CD4-positive, alpha-beta T cell treated with Interleukin-1 beta for 1 hour (primary cell): ENCODE measurements at regions not wholly inside any gene's neighbourhood (a gene's known extent, or its start where the extent isn't known, plus 50 kb on each side); places are given as distances from the start of the nearest gene placed in this dataset.

Experiments
- DNase-seq, 2 donors: peaks; one replicate each; pipeline ENCODE4 v3.0.0-alpha.2; 2020 to 2022

GRCh38 chr5:30698217-30698616 lies 495.3 kb upstream of the CDH6 start:
- no peak for DNase-seq

GRCh38 chr5:30693326-30693725 lies 500.2 kb upstream of the CDH6 start:
- no peak for DNase-seq

GRCh38 chr5:30690931-30691330 lies 502.6 kb upstream of the CDH6 start:
- DNase-seq, result no peak

- DNase-seq, result no peak
Observed at GRCh38 chr5:30687461-30687860, 506.0 kb upstream of the CDH6 start.

- DNase-seq, result no peak
Observed at GRCh38 chr5:30686530-30686929, 507.0 kb upstream of the CDH6 start.

GRCh38 chr5:30676223-30676840 lies 517.2 kb upstream of the CDH6 start:
- DNase-seq, result no peak

- DNase-seq, result no peak
Observed at GRCh38 chr5:30667293-30667692, 526.2 kb upstream of the CDH6 start.

- no peak for DNase-seq
Observed at GRCh38 chr5:30663536-30663935, 530.0 kb upstream of the CDH6 start.

- no peak for DNase-seq
Observed at GRCh38 chr5:30662373-30662772, 531.1 kb upstream of the CDH6 start.

- no peak for DNase-seq
Observed at GRCh38 chr5:30661730-30662129, 531.8 kb upstream of the CDH6 start.

- no peak for DNase-seq
Observed at GRCh38 chr5:30659417-30659816, 534.1 kb upstream of the CDH6 start.

- no peak for DNase-seq
Observed at GRCh38 chr5:30650311-30650710, 543.2 kb upstream of the CDH6 start.

GRCh38 chr5:30638899-30639298 lies 554.6 kb upstream of the CDH6 start:
- no peak for DNase-seq

- DNase-seq, result no peak
Observed at GRCh38 chr5:30627945-30628344, 565.5 kb upstream of the CDH6 start.

- no peak for DNase-seq
Observed at GRCh38 chr5:30626557-30626956, 566.9 kb upstream of the CDH6 start.

GRCh38 chr5:30620481-30621085 lies 572.9 kb upstream of the CDH6 start:
- DNase-seq, result no peak

GRCh38 chr5:30608501-30608900 lies 585.0 kb upstream of the CDH6 start:
- no peak for DNase-seq

GRCh38 chr5:30607301-30607894 lies 586.1 kb upstream of the CDH6 start:
- DNase-seq, result no peak

GRCh38 chr5:30605693-30606268 lies 587.7 kb upstream of the CDH6 start:
- DNase-seq, result no peak

- DNase-seq, result no peak
Observed at GRCh38 chr5:30604648-30605262, 588.7 kb upstream of the CDH6 start.

GRCh38 chr5:30600892-30601291 lies 592.6 kb upstream of the CDH6 start:
- DNase-seq, result no peak

- DNase-seq, result no peak
Observed at GRCh38 chr5:30596495-30597064, 596.9 kb upstream of the CDH6 start.

- DNase-seq, result no peak
Observed at GRCh38 chr5:30594331-30594730, 599.2 kb upstream of the CDH6 start.

- DNase-seq, result no peak
Observed at GRCh38 chr5:30592833-30593232, 600.7 kb upstream of the CDH6 start.
